Medulla oblongata (tissue), 1 donor: ENCODE measurements at regions not wholly inside any gene's neighbourhood (a gene's known extent, or its start where the extent isn't known, plus 50 kb on each side); places are given as distances from the start of the nearest gene placed in this dataset.
"Not testable (repeated sequence)": the region's sequence is repeated elsewhere in the genome, so short reads cannot be mapped to it uniquely, and the experiment has no call there.

Experiments
- DNase-seq: peaks from one replicate; pipeline ENCODE4 v3.0.0-alpha.2; 2015; ENCODE audit errors: extremely low spot score

- no peak for DNase-seq
Measured at GRCh38 chr14:30069536-30069935, 141.9 kb upstream of the PRKD1 start.

GRCh38 chr14:30072454-30072853, 144.8 kb upstream of the PRKD1 start:
- DNase-seq: not testable (repeated sequence)

GRCh38 chr14:30077946-30078345, 150.3 kb upstream of the PRKD1 start:
- DNase-seq: no peak

GRCh38 chr14:30078811-30079402, 151.3 kb upstream of the PRKD1 start:
- no peak for DNase-seq

GRCh38 chr14:30082486-30082885, 154.8 kb upstream of the PRKD1 start:
- DNase-seq: no peak

GRCh38 chr14:30084811-30085210, 157.2 kb upstream of the PRKD1 start:
- no peak for DNase-seq

- no peak for DNase-seq
Measured at GRCh38 chr14:30085943-30086342, 158.3 kb upstream of the PRKD1 start.

- no peak for DNase-seq
Measured at GRCh38 chr14:30088620-30089019, 161.0 kb upstream of the PRKD1 start.

GRCh38 chr14:30108975-30109700, 181.5 kb upstream of the PRKD1 start:
- no peak for DNase-seq

- DNase-seq: no peak
Measured at GRCh38 chr14:30114051-30114450, 186.4 kb upstream of the PRKD1 start.

GRCh38 chr14:30115756-30116155, 188.1 kb upstream of the PRKD1 start:
- DNase-seq: no peak

- no peak for DNase-seq
Measured at GRCh38 chr14:30118992-30119640, 191.5 kb upstream of the PRKD1 start.

- DNase-seq: no peak
Measured at GRCh38 chr14:30125322-30125979, 197.8 kb upstream of the PRKD1 start.

- DNase-seq: no peak
Measured at GRCh38 chr14:30129807-30130206, 202.2 kb upstream of the PRKD1 start.

GRCh38 chr14:30131581-30132097, 204.0 kb upstream of the PRKD1 start:
- no peak for DNase-seq

GRCh38 chr14:30132196-30132595, 204.5 kb upstream of the PRKD1 start:
- no peak for DNase-seq

- no peak for DNase-seq
Measured at GRCh38 chr14:30134936-30135335, 207.3 kb upstream of the PRKD1 start.

- DNase-seq: peak; percentile 23
Measured at GRCh38 chr14:30138567-30138966, 210.9 kb upstream of the PRKD1 start.

GRCh38 chr14:30142216-30142615, 214.6 kb upstream of the PRKD1 start:
- no peak for DNase-seq

GRCh38 chr14:30143627-30144026, 216.0 kb upstream of the PRKD1 start:
- DNase-seq: peak; percentile 13

- DNase-seq: no peak
Measured at GRCh38 chr14:30153717-30154116, 226.1 kb upstream of the PRKD1 start.

- no peak for DNase-seq
Measured at GRCh38 chr14:30156571-30156970, 228.9 kb upstream of the PRKD1 start.
